GM23248 (cell line): ENCODE measurements at regions not wholly inside any gene's neighbourhood (a gene's known extent, or its start where the extent isn't known, plus 50 kb on each side); places are given as distances from the start of the nearest gene placed in this dataset.

Experiments used
- DNase-seq: peaks from one replicate; pipeline ENCODE4 v3.0.0-alpha.2; 2015
- H2AFZ ChIP-seq: fragments of 200-600 bp; sonication (generic); 2 replicates; pipeline ENCODE4 v1.6.1; 2016; ENCODE audit warnings: antibody characterized with exemption
- H3F3A ChIP-seq: fragments of 200-600 bp; sonication (generic); 2 replicates; pipeline ENCODE4 v1.6.1; 2016; ENCODE audit warnings: mild to moderate bottlenecking, antibody characterized with exemption, mixed run types; ENCODE audit not compliant: insufficient read depth
- H3K27ac ChIP-seq: fragments of 200-600 bp; sonication (generic); 2 replicates; pipeline ENCODE4 v1.5.1; 2016; ENCODE audit warnings: mild to moderate bottlenecking
- H3K27me3 ChIP-seq: fragments of 200-600 bp; sonication (generic); replicated peaks from 2 replicates; pipeline ENCODE4 v1.6.1; 2016; ENCODE audit warnings: mild to moderate bottlenecking; ENCODE audit not compliant: insufficient read depth
- H3K36me3 ChIP-seq: fragments of 200-600 bp; sonication (generic); 2 replicates; pipeline ENCODE4 v1.6.1; 2016; ENCODE audit warnings: low read depth, mild to moderate bottlenecking
- H3K4me1 ChIP-seq: fragments of 200-600 bp; sonication (generic); 2 replicates; pipeline ENCODE4 v1.6.1; 2016; ENCODE audit warnings: mild to moderate bottlenecking; ENCODE audit not compliant: insufficient read depth
- H3K4me2 ChIP-seq: fragments of 200-600 bp; sonication (generic); one replicate; pipeline ENCODE4 v1.6.1; 2016; ENCODE audit warnings: mild to moderate bottlenecking; ENCODE audit not compliant: unreplicated experiment
- H3K4me3 ChIP-seq: fragments of 200-600 bp; sonication (generic); 2 replicates; pipeline ENCODE4 v1.5.1; 2016; ENCODE audit warnings: mild to moderate bottlenecking
- H3K79me2 ChIP-seq: fragments of 200-600 bp; sonication (generic); 2 replicates; pipeline ENCODE4 v1.6.1; 2016; ENCODE audit warnings: mild to moderate bottlenecking; ENCODE audit not compliant: insufficient read depth
- H3K9ac ChIP-seq: fragments of 200-600 bp; sonication (generic); 2 replicates; pipeline ENCODE4 v1.6.1; 2016; ENCODE audit warnings: mild to moderate bottlenecking
- H3K9me2 ChIP-seq: fragments of 200-600 bp; sonication (generic); 2 replicates; pipeline ENCODE4 v1.6.1; 2016; ENCODE audit warnings: mixed run types, mild to moderate bottlenecking, moderate library complexity; ENCODE audit not compliant: insufficient read depth
- H3K9me3 ChIP-seq: fragments of 200-600 bp; sonication (generic); one replicate; pipeline ENCODE4 v1.6.1; 2017; ENCODE audit warnings: low read depth
- H4K20me1 ChIP-seq: fragments of 200-600 bp; sonication (generic); 2 replicates; pipeline ENCODE4 v1.6.0; 2016; ENCODE audit not compliant: insufficient read depth
- EZH2 ChIP-seq: fragments of 200-600 bp; sonication (generic); IDR thresholded peaks from 2 replicates; pipeline ENCODE4 v1.6.1; 2018; ENCODE audit warnings: antibody characterized with exemption, mild to moderate bottlenecking; ENCODE audit not compliant: insufficient read depth, poor library complexity, severe bottlenecking
- EZH2phosphoT487 ChIP-seq: fragments of 200-600 bp; sonication (generic); IDR thresholded peaks from 2 replicates; pipeline ENCODE4 v1.6.1; 2018; ENCODE audit warnings: antibody characterized with exemption, moderate library complexity, mild to moderate bottlenecking, low read depth; ENCODE audit not compliant: insufficient read depth
- WGBS, 2 experiments: methylation state at CpG; one replicate each; pipeline ENCODE4 v1.1.6; 2015 to 2017; ENCODE audit warnings: low lambda C conversion rate in 2 of 2, low coverage in 1 of 2; ENCODE audit errors: missing lambda C conversion rate in 2 of 2; 5-methylcytosine and 5-hydroxymethylcytosine counted together
- in situ Hi-C: fragments of 300-500 bp; cut with MboI; formaldehyde crosslinking; loops from 2 replicates; pipeline ENCODE4 v1.15.0; 2020

DNA sequence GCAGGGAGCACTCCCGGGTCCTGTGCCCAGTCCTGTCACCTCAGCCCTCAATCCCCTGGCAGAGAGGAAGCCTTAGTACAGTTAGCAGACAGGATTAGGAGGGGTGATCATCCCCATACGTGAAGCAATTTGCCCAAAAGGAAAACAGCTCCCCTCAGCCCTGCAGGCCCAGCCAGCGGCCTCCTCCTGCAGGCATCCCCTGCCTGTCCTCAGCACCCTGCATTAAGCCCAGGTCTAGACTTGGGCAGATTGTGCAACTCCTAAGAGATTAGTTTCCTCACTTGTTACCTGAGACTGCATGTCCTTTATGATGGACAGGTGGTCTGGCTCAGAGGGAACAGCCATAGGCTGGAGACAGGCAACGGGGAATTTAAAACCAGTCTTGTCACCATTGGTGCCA is 95.5 kb upstream of the TMEM45B start:
- H3K4me1 ChIP-seq, result no peaks in the 10 kb centered on the region
- no peaks in the 10 kb centered on the region for H3K9me3 ChIP-seq
- in situ Hi-C loops, result no loop called here
- 7 to 20% methylated on average over 4 of the region's 4 CpGs for WGBS, 2 experiments
- no peak for DNase-seq
- no peak overlapping the region for H2AFZ ChIP-seq
- H3K9me2 ChIP-seq, result no peaks in the 10 kb centered on the region
- no peaks in the 10 kb centered on the region for H3K79me2 ChIP-seq
- no peaks in the 10 kb centered on the region for H3K36me3 ChIP-seq
- no peak overlapping the region for H3K27ac ChIP-seq
- H3K9ac ChIP-seq, result no peak overlapping the region
- H3K4me2 ChIP-seq, result no peak overlapping the region
- TF ChIP-seq EZH2phosphoT487 (no peak), EZH2 (no peak)
- no peaks in the 10 kb centered on the region for H3F3A ChIP-seq
- peaks cover 15% of the 10 kb centered on the region for H3K27me3 ChIP-seq
- H3K4me3 ChIP-seq, result no peak overlapping the region
- H4K20me1 ChIP-seq, result no peaks in the 10 kb centered on the region

GRCh38 chr11:129720994-129721393 is 94.7 kb upstream of the TMEM45B start:
- Histone ChIP-seq H3K9me3 (no peaks in the 10 kb centered on the region), H3K4me1 (no peaks in the 10 kb centered on the region), H3K36me3 (no peaks in the 10 kb centered on the region), H3K79me2 (no peaks in the 10 kb centered on the region), H3K9ac (no peak overlapping the region), H3K9me2 (no peaks in the 10 kb centered on the region), H2AFZ (no peak overlapping the region), H3K4me2 (no peak overlapping the region), H3K4me3 (no peak overlapping the region), H4K20me1 (no peaks in the 10 kb centered on the region), H3F3A (no peaks in the 10 kb centered on the region), H3K27me3 (peaks cover 24% of the 10 kb centered on the region), H3K27ac (no peak overlapping the region)
- in situ Hi-C loops, result no loop called here
- TF ChIP-seq EZH2, result no peak
- TF ChIP-seq EZH2phosphoT487, result no peak
- 39 to 41% methylated on average over 11 of the region's 11 CpGs for WGBS, 2 experiments
- DNase-seq, result no peak

GRCh38 chr11:129721685-129722084 is 94.0 kb upstream of the TMEM45B start:
- H3K4me3 ChIP-seq, result no peak overlapping the region
- TF ChIP-seq EZH2, result no peak
- TF ChIP-seq EZH2phosphoT487, result no peak
- H3K9me3 ChIP-seq, result no peaks in the 10 kb centered on the region
- peaks cover 24% of the 10 kb centered on the region for H3K27me3 ChIP-seq
- 39 to 52% methylated on average over 13 of the region's 13 CpGs for WGBS, 2 experiments
- no peak overlapping the region for H3K9ac ChIP-seq
- no peak overlapping the region for H2AFZ ChIP-seq
- no peak overlapping the region for H3K27ac ChIP-seq
- H3K9me2 ChIP-seq, result no peaks in the 10 kb centered on the region
- H3F3A ChIP-seq, result no peaks in the 10 kb centered on the region
- in situ Hi-C loops, result no loop called here
- H4K20me1 ChIP-seq, result no peaks in the 10 kb centered on the region
- no peaks in the 10 kb centered on the region for H3K4me1 ChIP-seq
- no peaks in the 10 kb centered on the region for H3K79me2 ChIP-seq
- no peak overlapping the region for H3K4me2 ChIP-seq
- DNase-seq, result no peak
- H3K36me3 ChIP-seq, result no peaks in the 10 kb centered on the region

GRCh38 chr11:129722529-129722928 is 93.1 kb upstream of the TMEM45B start:
- DNase-seq, result no peak
- in situ Hi-C loops, result no loop called here
- H3K36me3 ChIP-seq, result no peaks in the 10 kb centered on the region
- H3K9me3 ChIP-seq, result no peaks in the 10 kb centered on the region
- peaks cover 24% of the 10 kb centered on the region for H3K27me3 ChIP-seq
- no peak overlapping the region for H3K4me2 ChIP-seq
- no peaks in the 10 kb centered on the region for H4K20me1 ChIP-seq
- no peak overlapping the region for H3K9ac ChIP-seq
- H2AFZ ChIP-seq, result no peak overlapping the region
- H3K27ac ChIP-seq, result no peak overlapping the region
- TF ChIP-seq EZH2phosphoT487, result no peak
- no peak for TF ChIP-seq EZH2
- no peaks in the 10 kb centered on the region for H3F3A ChIP-seq
- H3K9me2 ChIP-seq, result no peaks in the 10 kb centered on the region
- no peaks in the 10 kb centered on the region for H3K79me2 ChIP-seq
- H3K4me1 ChIP-seq, result no peaks in the 10 kb centered on the region
- H3K4me3 ChIP-seq, result no peak overlapping the region
- WGBS, 2 experiments, result 55 to 57% methylated on average over 6 of the region's 6 CpGs

GRCh38 chr11:129723146-129723760 is 92.4 kb upstream of the TMEM45B start:
- WGBS, 2 experiments, result 33 to 35% methylated on average over 13 of the region's 13 CpGs

More at GRCh38 chr11:129723146-129723760, 92.4 kb upstream of the TMEM45B start:
- H3K4me2 ChIP-seq, result no peak overlapping the region
- H3K27me3 ChIP-seq, result peaks cover 28% of the 10 kb centered on the region
- TF ChIP-seq EZH2phosphoT487 (no peak), EZH2 (no peak)
- no peak overlapping the region for H2AFZ ChIP-seq
- DNase-seq, result no peak
- in situ Hi-C loops, result no loop called here
- H3K27ac ChIP-seq, result no peak overlapping the region
- H3K9ac ChIP-seq, result no peak overlapping the region
- no peaks in the 10 kb centered on the region for H3F3A ChIP-seq
- no peaks in the 10 kb centered on the region for H3K36me3 ChIP-seq
- H3K9me3 ChIP-seq, result no peaks in the 10 kb centered on the region
- no peaks in the 10 kb centered on the region for H3K9me2 ChIP-seq
- H3K4me3 ChIP-seq, result no peak overlapping the region
- H3K79me2 ChIP-seq, result no peaks in the 10 kb centered on the region
- H4K20me1 ChIP-seq, result no peaks in the 10 kb centered on the region
- no peaks in the 10 kb centered on the region for H3K4me1 ChIP-seq
